RKO (cell line): ENCODE measurements at regions not wholly inside any gene's neighbourhood (a gene's known extent, or its start where the extent isn't known, plus 50 kb on each side); places are given as distances from the start of the nearest gene placed in this dataset.
A peak's percentile ranks its signal among the peaks of the same experiment; 100 is the strongest.

Experiments used
- DNase-seq: peaks from one replicate; pipeline ENCODE4 v3.0.0-alpha.2; 2016; ENCODE audit warnings: low spot score

DNA sequence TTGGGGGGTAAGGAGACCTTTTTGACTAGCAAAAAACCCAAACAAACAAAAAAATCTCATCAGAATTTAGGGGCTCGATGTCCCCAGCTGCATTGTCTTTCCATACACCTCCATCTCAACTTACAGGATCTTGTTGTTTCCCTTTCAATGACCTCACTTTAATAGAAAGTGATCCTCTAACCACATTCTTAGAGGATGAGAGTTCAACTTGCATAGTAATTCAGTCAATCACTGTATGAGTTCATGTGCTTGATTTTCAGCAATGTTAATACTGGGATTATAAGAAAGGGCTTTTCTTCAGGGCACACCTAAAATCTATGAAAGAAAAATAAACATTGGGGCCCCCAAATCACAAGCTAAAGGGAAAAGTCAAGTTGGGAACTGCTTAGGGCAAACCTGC, 1512.0 kb downstream of the SLITRK1 start:
- peak; percentile 50 for DNase-seq

DNA sequence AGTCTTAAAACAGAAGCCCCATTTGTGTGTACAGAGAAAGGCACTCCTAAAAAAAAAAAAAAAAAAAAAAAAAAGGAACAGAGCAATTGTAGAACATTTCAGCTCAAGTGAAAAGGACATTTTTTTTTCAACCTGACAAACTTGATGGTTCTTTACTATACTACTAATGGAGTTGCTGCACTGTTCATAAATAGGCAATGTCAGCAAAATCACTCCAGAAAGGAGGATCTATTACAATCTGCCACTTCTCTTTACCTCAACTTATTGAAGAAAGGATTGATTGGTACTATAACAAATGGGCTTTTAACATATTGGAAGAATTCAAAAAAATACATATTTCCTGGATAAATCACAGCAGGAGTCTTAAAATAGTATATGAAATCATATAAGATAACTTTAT, 1517.7 kb downstream of the SLITRK1 start:
- no peak for DNase-seq

DNA sequence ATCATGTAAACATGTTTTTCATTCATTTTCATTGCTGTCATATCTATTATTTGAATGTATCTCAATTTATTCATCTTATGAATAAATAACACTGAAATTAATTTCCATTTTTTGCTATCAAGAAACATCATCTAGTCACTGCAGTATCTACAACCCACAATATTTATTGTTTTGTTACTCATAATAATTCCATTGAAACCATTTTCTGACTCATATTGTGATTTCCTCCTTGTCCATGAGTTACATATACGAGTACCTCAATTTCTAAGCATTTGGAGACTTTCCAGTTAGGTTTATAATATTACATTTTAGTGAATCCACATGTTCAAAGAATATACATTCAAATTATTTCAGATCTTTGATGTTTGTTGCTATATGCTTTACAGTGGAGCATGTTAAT, 1524.0 kb downstream of the SLITRK1 start:
- no peak for DNase-seq

GRCh38 chr13:82356667-82357410, 1525.4 kb downstream of the SLITRK1 start:
- DNase-seq: peak; percentile 8

DNA sequence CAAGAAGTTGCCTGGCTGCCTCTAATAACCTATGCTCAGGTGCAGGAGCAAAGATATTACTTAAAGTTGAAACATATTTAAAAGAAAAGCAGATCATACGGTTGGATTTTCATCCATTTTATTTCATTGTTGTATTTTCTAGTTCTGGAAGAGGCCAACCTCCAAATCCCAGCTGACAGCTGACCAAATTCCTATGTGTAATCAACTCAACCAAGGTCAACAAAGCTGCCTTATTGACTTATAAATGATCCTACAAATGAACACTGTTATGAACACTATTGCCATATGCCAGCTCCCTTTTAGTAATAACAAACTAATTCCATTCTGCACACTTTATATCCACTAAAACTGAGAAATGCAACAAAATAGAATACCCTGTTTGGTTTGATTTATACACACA, 1537.4 kb downstream of the SLITRK1 start:
- no peak for DNase-seq

DNA sequence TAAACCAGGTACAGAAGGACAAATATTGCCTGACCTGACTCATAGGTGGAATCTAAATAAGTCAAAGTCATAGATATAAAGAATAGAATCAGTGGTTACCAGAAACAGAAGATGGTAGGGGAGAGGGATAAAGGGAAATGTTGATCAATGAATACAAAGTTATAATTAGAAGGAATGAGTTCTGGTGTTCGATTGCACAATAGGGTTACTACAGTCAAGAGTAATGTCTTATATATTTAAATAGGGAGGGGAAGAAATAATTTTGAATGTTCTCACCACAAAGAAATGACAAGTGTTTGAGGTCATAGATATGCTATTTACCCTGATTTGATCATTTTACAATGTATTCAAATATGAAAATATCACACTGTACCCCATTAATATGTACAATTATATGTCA, 1541.2 kb downstream of the SLITRK1 start:
- DNase-seq: no peak

- DNase-seq: no peak
These were observed 1551.8 kb downstream of the SLITRK1 start for GRCh38 chr13:82330499-82330898.

GRCh38 chr13:82323101-82323500, 1559.2 kb downstream of the SLITRK1 start:
- no peak for DNase-seq

DNA sequence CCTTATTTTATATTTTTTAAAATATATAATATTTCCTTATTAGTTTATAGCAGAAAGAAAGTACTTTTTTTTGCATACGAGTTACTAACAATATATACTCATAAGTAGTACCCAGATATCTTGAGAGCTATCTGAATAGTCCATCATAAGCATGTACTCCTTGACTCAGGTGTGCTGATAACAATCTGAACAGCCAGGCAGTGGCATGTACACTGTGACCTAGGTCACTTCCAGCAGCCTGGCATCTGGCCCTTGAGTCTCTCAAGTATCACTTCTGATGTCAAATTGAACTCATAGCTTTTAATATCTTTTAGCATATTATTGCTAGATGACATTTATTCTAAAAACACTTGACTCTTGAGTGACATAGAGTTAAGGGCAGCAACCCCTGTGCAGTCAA, 1576.7 kb downstream of the SLITRK1 start:
- DNase-seq: no peak

- no peak for DNase-seq
These were observed 1584.2 kb downstream of the SLITRK1 start for GRCh38 chr13:82298106-82298505.

- no peak for DNase-seq
These were observed 1588.0 kb downstream of the SLITRK1 start for GRCh38 chr13:82294226-82294625.

GRCh38 chr13:82292334-82292733, 1589.9 kb downstream of the SLITRK1 start:
- no peak for DNase-seq

GRCh38 chr13:82291852-82292251, 1590.4 kb downstream of the SLITRK1 start:
- no peak for DNase-seq

- no peak for DNase-seq
These were observed 1606.6 kb downstream of the SLITRK1 start for GRCh38 chr13:82275644-82276043.

GRCh38 chr13:82259284-82259683, 1623.0 kb downstream of the SLITRK1 start:
- no peak for DNase-seq

DNA sequence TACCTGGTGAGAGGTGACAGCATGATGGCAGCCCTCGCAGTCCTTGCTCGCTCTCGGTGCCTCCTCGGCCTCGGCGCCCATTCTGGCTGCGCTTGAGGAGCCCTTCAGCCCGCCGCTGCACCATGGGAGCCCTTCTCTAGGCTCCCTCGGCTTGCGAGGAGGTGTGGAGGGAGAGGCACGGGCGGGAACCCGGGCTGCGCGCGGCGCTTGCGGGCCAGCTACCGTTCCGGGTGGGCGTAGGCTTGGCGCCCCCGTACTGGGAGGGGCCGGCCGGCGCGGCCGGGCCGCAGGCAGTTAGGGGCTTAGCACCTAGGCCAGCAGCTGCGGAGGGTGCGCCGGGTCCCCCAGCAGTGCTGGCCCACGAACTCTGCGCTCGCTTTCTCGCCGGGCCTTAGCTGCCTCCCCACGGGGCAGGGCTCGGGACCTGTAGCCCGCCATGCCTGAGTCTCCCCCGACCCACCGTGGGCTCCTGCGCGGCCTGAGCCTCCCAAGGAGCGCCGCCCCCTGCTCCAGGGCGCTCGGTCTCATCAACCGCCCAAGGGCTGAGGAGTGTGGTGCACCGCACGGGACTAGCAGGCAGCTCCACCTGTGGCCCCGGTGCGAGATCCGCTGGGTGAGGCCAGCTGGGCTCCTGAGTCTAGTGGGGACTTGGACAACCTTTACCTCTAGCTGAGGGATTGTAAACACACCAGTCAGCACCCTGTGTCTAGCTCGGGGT, 1624.3 kb downstream of the SLITRK1 start:
- DNase-seq: no peak

DNA sequence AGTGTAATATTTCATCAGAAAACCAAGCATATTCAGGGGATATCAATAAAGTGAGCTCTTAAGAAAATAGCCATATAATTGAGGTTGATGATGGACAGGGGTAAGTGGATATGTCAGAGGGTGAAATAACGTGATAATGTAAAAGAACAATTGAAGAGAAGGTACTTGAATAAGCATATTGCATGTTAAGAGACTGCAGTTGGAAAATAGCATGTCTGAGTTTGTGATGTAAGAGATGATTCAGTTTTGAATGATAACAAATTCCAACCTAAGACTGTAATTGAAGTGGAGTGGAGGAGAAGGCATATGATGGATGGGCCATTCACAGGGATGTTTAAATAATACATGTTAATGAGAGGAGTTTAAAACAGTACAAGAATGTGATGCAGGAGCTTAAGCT, 1633.5 kb downstream of the SLITRK1 start:
- DNase-seq: no peak

- DNase-seq: no peak
These were observed 1636.4 kb downstream of the SLITRK1 start for GRCh38 chr13:82245860-82246259.

DNA sequence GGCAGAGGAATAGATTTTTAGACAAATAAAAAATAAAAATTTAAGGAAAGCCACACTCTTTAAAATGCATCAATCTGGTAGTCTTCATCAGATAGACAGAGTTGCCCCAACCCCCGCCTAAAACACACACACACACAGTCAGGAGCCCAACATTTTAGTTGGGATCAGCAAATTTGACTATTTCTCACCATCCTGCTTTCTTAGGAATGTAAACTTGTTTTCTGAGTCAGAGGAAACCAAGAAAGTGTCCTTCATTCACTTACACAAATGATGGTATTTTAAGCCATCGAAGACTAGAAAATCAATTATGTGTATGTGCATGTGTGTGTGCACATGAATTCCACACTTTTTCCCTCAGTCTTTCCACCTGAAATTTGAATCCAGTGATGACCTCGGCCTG, 1657.5 kb downstream of the SLITRK1 start:
- DNase-seq: no peak

GRCh38 chr13:82221621-82222020, 1660.7 kb downstream of the SLITRK1 start:
- DNase-seq: no peak

GRCh38 chr13:82220641-82221040, 1661.6 kb downstream of the SLITRK1 start:
- DNase-seq: no peak

DNA sequence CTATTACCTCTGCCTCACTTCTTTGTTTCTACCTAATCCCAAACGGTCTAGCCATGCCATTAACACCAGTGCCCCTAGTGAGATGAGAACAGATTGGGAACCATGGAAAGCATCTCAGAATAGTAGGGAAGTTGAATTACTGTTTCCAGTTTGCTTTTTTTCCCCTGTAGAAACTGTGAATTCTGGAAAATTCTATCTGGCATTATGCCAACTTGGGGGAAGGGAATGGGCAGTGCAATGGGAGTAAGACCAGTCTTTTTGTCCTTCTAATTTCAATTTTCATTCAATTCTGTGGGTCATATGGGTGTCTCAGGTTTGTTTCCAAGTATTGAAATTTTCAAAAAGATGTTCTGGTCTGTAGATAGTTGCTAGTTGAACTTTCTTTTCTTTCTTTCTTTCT, 1666.1 kb downstream of the SLITRK1 start:
- DNase-seq: no peak

- DNase-seq: no peak
These were observed 1667.9 kb downstream of the SLITRK1 start for GRCh38 chr13:82214341-82214740.

GRCh38 chr13:82206241-82206640, 1676.0 kb downstream of the SLITRK1 start:
- DNase-seq: no peak
